ENCODE measurements at regions not wholly inside any gene's neighbourhood (a gene's known extent, or its start where the extent isn't known, plus 50 kb on each side); places are given as distances from the start of the nearest gene placed in this dataset.

DNA sequence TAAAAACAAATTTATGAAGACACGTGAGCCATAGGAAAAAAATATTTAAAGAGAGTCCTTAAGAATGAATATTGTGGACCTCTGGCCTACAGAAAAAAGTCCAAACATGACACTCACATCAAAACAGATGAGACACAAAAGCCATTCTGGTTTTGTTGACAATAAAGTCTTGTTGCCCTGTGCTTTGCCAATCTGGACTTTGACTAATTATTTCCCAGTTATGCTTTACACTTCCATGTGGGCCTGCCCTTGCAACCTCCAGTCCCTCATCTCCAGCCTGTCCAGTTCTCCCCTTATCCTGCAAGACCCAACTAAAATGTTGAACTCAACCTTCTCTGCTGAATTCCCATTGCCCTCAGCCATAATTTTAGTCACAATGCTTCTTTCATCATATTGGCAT is 184.5 kb upstream of the SERP2 start:
- no peak overlapping the region for H3K4me3 ChIP-seq (ENCODE audit: low read depth, low read length)
- TF ChIP-seq, protein P1, sequence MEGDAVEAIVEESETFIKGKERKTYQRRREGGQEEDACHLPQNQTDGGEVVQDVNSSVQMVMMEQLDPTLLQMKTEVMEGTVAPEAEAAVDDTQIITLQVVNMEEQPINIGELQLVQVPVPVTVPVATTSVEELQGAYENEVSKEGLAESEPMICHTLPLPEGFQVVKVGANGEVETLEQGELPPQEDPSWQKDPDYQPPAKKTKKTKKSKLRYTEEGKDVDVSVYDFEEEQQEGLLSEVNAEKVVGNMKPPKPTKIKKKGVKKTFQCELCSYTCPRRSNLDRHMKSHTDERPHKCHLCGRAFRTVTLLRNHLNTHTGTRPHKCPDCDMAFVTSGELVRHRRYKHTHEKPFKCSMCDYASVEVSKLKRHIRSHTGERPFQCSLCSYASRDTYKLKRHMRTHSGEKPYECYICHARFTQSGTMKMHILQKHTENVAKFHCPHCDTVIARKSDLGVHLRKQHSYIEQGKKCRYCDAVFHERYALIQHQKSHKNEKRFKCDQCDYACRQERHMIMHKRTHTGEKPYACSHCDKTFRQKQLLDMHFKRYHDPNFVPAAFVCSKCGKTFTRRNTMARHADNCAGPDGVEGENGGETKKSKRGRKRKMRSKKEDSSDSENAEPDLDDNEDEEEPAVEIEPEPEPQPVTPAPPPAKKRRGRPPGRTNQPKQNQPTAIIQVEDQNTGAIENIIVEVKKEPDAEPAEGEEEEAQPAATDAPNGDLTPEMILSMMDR (IDR thresholded peaks at IDR 0.05; ENCODE audit: borderline replicate concordance, insufficient read depth, low read depth, low read length): no peak

DNA sequence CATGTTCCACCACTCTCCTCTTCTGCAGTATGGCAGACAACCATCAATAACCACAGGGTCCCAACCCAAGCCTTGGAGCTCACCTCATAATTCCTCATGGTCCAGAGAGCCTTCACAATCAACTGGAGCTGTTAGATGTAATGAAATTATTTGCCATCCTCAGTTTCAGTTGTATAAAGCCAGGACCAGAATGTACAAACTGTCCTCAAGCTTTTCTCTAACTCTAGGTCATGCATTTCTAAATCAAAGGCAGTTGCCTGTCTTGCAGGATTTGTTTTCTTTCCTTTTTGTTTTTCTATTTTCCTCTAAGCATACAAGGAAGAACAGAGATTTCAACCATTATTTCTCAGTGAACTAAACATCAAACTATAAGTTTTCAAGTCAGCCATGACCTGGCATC is 182.5 kb upstream of the SERP2 start:
- H3K4me3 ChIP-seq (ENCODE audit: low read depth, low read length): no peak overlapping the region

DNA sequence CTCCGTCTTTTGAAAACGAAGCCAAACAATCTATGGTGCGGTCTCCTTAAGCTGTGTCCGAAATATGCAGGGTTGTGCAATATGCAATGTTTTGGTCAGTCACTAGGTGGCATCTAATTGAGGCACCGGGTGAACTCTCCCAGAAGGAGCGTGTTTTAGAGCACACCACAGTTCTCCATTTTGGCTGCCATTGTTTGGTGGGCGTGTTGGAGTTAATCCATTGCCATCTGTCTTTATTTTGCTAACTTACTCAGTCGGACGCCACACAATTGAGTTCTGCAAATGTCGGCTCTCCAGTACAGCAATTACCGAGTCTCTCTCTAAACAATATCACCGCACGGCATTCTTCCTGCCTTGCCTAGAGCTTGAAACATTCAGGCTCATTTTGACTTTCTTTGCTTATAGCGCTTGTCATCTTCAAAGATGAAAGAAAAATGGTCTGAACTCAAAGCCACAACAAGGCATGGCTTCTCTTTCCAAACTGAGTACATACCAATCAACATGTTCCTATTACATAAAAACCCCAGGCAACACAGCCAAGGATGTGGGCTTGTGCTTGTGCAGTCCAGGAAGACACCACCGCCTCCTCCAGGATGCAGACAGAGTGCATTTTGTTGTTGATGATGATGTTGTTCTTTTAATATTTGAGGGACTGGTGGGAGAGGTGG is 182.0 kb upstream of the SERP2 start:
- H3K4me3 ChIP-seq (ENCODE audit: low read depth, low read length): no peak overlapping the region
- TF ChIP-seq, protein P1 (IDR thresholded peaks at IDR 0.05; ENCODE audit: borderline replicate concordance, insufficient read depth, low read depth, low read length): peak; percentile 59

More for the DNA sequence above, 182.5 kb upstream of the SERP2 start:
- TF ChIP-seq, protein P1 (IDR thresholded peaks at IDR 0.05; ENCODE audit: borderline replicate concordance, insufficient read depth, low read depth, low read length): no peak

DNA sequence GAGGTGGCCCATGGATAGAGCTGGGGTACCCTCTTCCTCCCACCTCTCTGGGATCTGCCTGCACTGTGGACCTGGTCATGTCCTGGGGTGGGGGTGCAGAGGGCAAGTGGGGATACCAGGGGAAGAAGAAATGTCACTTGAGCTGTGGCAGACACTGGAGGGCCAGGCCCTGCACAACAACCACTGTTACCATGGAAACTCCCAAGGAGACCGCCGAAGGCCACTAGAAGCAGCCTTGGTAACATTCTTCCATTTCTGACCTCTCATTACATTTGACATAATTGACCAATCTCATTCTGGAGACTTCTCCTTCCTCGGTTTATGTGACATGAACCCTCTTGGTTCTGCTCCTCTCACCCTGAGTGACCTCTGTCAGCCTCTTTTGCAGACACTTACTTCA is 179.9 kb upstream of the SERP2 start:
- no peak overlapping the region for H3K4me3 ChIP-seq (ENCODE audit: low read depth, low read length)
- TF ChIP-seq, protein P1 (IDR thresholded peaks at IDR 0.05; ENCODE audit: borderline replicate concordance, insufficient read depth, low read depth, low read length): no peak

DNA sequence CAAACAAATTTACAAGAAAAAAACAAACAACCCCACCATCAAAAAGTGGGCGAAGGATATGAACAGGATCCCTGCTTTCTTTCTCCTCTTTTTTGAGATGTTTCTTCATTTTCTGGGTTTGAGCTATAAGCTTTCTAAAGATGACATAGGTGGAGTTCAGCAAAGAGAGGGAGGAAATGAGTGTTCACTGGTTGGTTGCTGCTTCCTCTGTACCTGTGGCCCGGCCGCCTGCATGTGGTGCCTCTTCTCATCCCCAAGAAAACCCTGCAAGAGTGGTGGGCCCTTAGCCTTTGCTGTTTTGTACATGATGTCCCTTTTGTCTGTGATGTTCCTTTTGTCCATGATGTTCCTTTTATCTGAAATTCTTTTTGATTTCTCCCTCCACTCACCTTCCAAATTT is 178.4 kb upstream of the SERP2 start:
- H3K4me3 ChIP-seq (ENCODE audit: low read depth, low read length): no peak overlapping the region
- TF ChIP-seq, protein P1 (IDR thresholded peaks at IDR 0.05; ENCODE audit: borderline replicate concordance, insufficient read depth, low read depth, low read length): no peak

DNA sequence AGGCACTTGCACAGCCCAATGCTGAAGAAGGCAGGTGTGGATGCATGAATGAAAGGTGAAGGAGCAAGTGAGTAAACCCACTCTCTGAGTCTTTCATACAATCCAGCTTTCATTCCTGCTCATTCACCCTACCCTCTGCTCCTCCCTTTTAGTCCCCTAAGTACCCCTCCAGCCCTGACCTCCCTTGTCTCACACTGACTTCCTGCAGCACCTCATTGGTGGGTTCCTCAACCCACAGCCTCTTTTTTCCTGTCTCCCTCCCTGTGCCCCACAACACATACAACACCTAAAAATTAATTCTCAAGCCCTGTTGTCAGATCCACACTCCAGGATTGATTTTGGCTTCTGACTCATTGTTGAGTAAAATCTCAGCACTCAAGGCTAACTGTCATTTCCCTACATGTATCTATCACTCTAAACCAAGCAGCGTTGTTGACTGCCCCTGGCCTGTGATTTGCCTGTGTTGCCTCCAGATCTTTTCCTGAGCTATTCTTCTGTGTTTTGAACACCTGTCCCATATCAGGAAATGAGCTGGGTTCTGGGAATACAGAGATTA is 177.3 kb upstream of the SERP2 start:
- TF ChIP-seq, protein P1 (IDR thresholded peaks at IDR 0.05; ENCODE audit: borderline replicate concordance, insufficient read depth, low read depth, low read length): no peak
- no peak overlapping the region for H3K4me3 ChIP-seq (ENCODE audit: low read depth, low read length)
